ENCODE measurements at regions not wholly inside any gene's neighbourhood (a gene's known extent, or its start where the extent isn't known, plus 50 kb on each side); places are given as distances from the start of the nearest gene placed in this dataset.

GRCh38 chr10:31187182-31187581, 131.8 kb upstream of the ZEB1 start:
- intact Hi-C loops (cut with micrococcal nuclease) = no loop called here
- H2AFZ ChIP-seq (ENCODE audit: low read depth, low read length, poor library complexity, severe bottlenecking) = no peak overlapping the region
- no peak for TF ChIP-seq ELF1 (IDR thresholded peaks at IDR 0.05; ENCODE audit: borderline replicate concordance, low read depth)
- no peak for TF ChIP-seq EZH2phosphoT487 (IDR thresholded peaks at IDR 0.05; ENCODE audit: borderline replicate concordance)
- no peak for TF ChIP-seq JUND (IDR thresholded peaks at IDR 0.05)
- TF ChIP-seq CTCF (IDR thresholded peaks at IDR 0.05 in 2 of 3, conservative IDR thresholded peaks at IDR 0.05 in 1 of 3; ENCODE audit: borderline replicate concordance in 1 of 3, insufficient read depth in 1 of 3, low read depth in 2 of 3, low read length in 2 of 3) = no peak
- TF ChIP-seq EZH2 (IDR thresholded peaks at IDR 0.05) = no peak
- TF ChIP-seq ZBTB33 (IDR thresholded peaks at IDR 0.05; ENCODE audit: extremely low read depth, insufficient replicate concordance, low read length) = no peak
- TF ChIP-seq RAD21 (IDR thresholded peaks at IDR 0.05; ENCODE audit: low read depth) = no peak
- no peak for TF ChIP-seq CEBPB (IDR thresholded peaks at IDR 0.05; ENCODE audit: low read depth)
- TF ChIP-seq EGR1 (IDR thresholded peaks at IDR 0.05; ENCODE audit: low read depth) = no peak
- TF ChIP-seq CBX3 (IDR thresholded peaks at IDR 0.05; ENCODE audit: low read depth) = no peak
- TF ChIP-seq SRF (IDR thresholded peaks at IDR 0.05; ENCODE audit: low read depth) = no peak
- no peak for TF ChIP-seq REST (IDR thresholded peaks at IDR 0.05; ENCODE audit: low read depth)
- no peak for TF ChIP-seq SIN3A (IDR thresholded peaks at IDR 0.05; ENCODE audit: low read depth)
- no peak for TF ChIP-seq YY1 (IDR thresholded peaks at IDR 0.05; ENCODE audit: extremely low read depth, insufficient replicate concordance, low read depth, low read length)
- DNase-seq (ENCODE audit: low read depth, low spot score) = no peak
- ATAC-seq = no peak
- CTCF ChIA-PET = no interaction called here
- H3K9ac ChIP-seq (ENCODE audit: low read length) = no peak overlapping the region
- RAD21 ChIA-PET (ENCODE audit: low non-redundant PET in 1 of 2, low total read pairs in 2 of 2, uncharacterized antibody in 2 of 2, unreplicated experiment in 2 of 2) = no interaction called here
- H3K4me3 ChIP-seq (replicated peaks in 1 of 2; ENCODE audit: low read depth in 1 of 2, low read length in 2 of 2) = no peak overlapping the region
- no peaks in the 10 kb centered on the region for H4K20me1 ChIP-seq (ENCODE audit: insufficient read depth)
- H3K4me1 ChIP-seq (ENCODE audit: control insufficient read depth in 1 of 2, insufficient read depth in 2 of 2, low read length in 2 of 2) = peaks cover 2 to 5% of the 10 kb centered on the region in 2 experiments; a peak in 1 of 4 replicates
- H3K27ac ChIP-seq (ENCODE audit: low read depth, low read length) = no peak overlapping the region
- no peaks in the 10 kb centered on the region for H3K36me3 ChIP-seq (ENCODE audit: control insufficient read depth in 1 of 2, insufficient read depth in 2 of 2, low read length in 2 of 2)
- no peaks in the 10 kb centered on the region for H3K27me3 ChIP-seq (ENCODE audit: insufficient read depth, low read length)
- BruUV-seq (replicated peaks) = no TSS peak
- POLR2A ChIA-PET = no interaction called here
- H3K9me3 ChIP-seq (ENCODE audit: control insufficient read depth in 1 of 2, insufficient read depth in 1 of 2, low read depth in 1 of 2, low read length in 2 of 2) = no peaks in the 10 kb centered on the region
- H3K9me2 ChIP-seq (ENCODE audit: insufficient read depth) = no peaks in the 10 kb centered on the region
- H3K79me2 ChIP-seq (ENCODE audit: insufficient read depth, low read length) = no peaks in the 10 kb centered on the region
- H3K4me2 ChIP-seq (ENCODE audit: low read length) = no peak overlapping the region
